GM23338 (cell line): ENCODE measurements at regions not wholly inside any gene's neighbourhood (a gene's known extent, or its start where the extent isn't known, plus 50 kb on each side); places are given as distances from the start of the nearest gene placed in this dataset.

Source experiments
- CREB1 ChIP-seq: fragments of 250-450 bp; sonication (Bioruptor Pico); IDR thresholded peaks from 2 replicates; pipeline ENCODE4 v1.5.0; 2020; ENCODE audit warnings: low read depth, mild to moderate bottlenecking, moderate library complexity
- EZH2 ChIP-seq: fragments of 200-600 bp; sonication (generic); IDR thresholded peaks from one replicate; pipeline ENCODE4 v1.8.0; 2017; ENCODE audit warnings: antibody characterized with exemption, mild to moderate bottlenecking, low read depth; ENCODE audit not compliant: unreplicated experiment
- EZH2phosphoT487 ChIP-seq: fragments of 200-600 bp; sonication (generic); IDR thresholded peaks from one replicate; pipeline ENCODE4 v1.8.1; 2018; ENCODE audit warnings: antibody characterized with exemption; ENCODE audit not compliant: unreplicated experiment
- JUNB ChIP-seq: IDR thresholded peaks from one replicate; pipeline ENCODE4 v1.6.1; 2016; ENCODE audit warnings: antibody characterized with exemption; ENCODE audit not compliant: unreplicated experiment
- NANOG ChIP-seq: IDR thresholded peaks from 2 replicates; pipeline ENCODE4 v1.6.1; 2016; ENCODE audit warnings: antibody characterized with exemption, borderline replicate concordance
- POLR2AphosphoS5 ChIP-seq: IDR thresholded peaks from 2 replicates; pipeline ENCODE4 v1.6.1; 2016; ENCODE audit warnings: antibody characterized with exemption, low read depth
- STAT1 ChIP-seq: IDR thresholded peaks from one replicate; pipeline ENCODE4 v1.6.1; 2016; ENCODE audit warnings: antibody characterized with exemption; ENCODE audit not compliant: unreplicated experiment
- ZNF114 ChIP-seq: fragments of 250-450 bp; sonication (Bioruptor Pico); IDR thresholded peaks from 2 replicates; pipeline ENCODE4 v1.5.0; 2020; ENCODE audit warnings: mild to moderate bottlenecking, moderate library complexity
- ZNF331 ChIP-seq: fragments of 250-450 bp; sonication (Bioruptor Pico); IDR thresholded peaks from 2 replicates; pipeline ENCODE4 v1.5.0; 2020; ENCODE audit warnings: low read depth, mild to moderate bottlenecking, moderate library complexity
- TF ChIP-seq, protein P1 (sequence below), 2 experiments: fragments of 200-600 bp in 1 of 2; sonication (generic) in 1 of 2; conservative IDR thresholded peaks; 2 replicates each; pipeline versions ENCODE4 v1.5.1 to v1.6.1; 2016 to 2017; ENCODE audit warnings: antibody characterized with exemption in 2 of 2, low read depth in 2 of 2, mild to moderate bottlenecking in 2 of 2, moderate library complexity in 1 of 2
- TF ChIP-seq, protein P2 (sequence below): IDR thresholded peaks from one replicate; pipeline ENCODE4 v1.6.1; 2018; ENCODE audit warnings: antibody characterized with exemption; ENCODE audit not compliant: unreplicated experiment
- TF ChIP-seq, protein P3 (sequence below): fragments of 250-450 bp; sonication (Bioruptor Pico); IDR thresholded peaks from 2 replicates; pipeline ENCODE4 v1.5.0; 2020; ENCODE audit warnings: mild to moderate bottlenecking, moderate library complexity

DNA sequence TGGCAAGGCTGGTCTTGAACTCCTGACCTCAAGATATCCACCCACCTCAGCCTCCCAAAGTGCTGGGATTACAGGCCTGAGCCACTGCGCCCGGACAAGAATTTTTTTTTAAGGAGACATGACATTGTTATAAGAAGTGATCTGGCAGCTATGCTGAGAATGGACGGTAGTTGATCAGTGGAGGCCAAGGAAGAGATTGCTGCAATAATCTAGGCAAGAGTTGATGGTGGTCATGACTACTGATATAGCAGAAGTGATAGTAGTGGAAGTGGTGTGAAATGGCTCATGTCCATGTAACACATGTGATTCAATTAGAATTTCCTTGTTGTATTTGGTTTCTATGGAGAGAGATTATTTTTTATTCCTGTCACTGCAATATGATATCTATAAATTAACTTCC lies 125.3 kb upstream of the CCN2 start:
- TF ChIP-seq, protein P1, sequence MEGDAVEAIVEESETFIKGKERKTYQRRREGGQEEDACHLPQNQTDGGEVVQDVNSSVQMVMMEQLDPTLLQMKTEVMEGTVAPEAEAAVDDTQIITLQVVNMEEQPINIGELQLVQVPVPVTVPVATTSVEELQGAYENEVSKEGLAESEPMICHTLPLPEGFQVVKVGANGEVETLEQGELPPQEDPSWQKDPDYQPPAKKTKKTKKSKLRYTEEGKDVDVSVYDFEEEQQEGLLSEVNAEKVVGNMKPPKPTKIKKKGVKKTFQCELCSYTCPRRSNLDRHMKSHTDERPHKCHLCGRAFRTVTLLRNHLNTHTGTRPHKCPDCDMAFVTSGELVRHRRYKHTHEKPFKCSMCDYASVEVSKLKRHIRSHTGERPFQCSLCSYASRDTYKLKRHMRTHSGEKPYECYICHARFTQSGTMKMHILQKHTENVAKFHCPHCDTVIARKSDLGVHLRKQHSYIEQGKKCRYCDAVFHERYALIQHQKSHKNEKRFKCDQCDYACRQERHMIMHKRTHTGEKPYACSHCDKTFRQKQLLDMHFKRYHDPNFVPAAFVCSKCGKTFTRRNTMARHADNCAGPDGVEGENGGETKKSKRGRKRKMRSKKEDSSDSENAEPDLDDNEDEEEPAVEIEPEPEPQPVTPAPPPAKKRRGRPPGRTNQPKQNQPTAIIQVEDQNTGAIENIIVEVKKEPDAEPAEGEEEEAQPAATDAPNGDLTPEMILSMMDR (conservative IDR thresholded peaks at IDR 0.05; ENCODE audit: low read depth in 2 of 2) = no peak
- TF ChIP-seq POLR2AphosphoS5 (no peak), EZH2phosphoT487 (no peak), STAT1 (no peak), EZH2 (no peak), ZNF331 (CRISPR knock-in tag) (no peak), CREB1 (CRISPR knock-in tag) (no peak), JUNB (no peak), ZNF114 (CRISPR knock-in tag) (no peak), NANOG (no peak)
- TF ChIP-seq, protein P2, sequence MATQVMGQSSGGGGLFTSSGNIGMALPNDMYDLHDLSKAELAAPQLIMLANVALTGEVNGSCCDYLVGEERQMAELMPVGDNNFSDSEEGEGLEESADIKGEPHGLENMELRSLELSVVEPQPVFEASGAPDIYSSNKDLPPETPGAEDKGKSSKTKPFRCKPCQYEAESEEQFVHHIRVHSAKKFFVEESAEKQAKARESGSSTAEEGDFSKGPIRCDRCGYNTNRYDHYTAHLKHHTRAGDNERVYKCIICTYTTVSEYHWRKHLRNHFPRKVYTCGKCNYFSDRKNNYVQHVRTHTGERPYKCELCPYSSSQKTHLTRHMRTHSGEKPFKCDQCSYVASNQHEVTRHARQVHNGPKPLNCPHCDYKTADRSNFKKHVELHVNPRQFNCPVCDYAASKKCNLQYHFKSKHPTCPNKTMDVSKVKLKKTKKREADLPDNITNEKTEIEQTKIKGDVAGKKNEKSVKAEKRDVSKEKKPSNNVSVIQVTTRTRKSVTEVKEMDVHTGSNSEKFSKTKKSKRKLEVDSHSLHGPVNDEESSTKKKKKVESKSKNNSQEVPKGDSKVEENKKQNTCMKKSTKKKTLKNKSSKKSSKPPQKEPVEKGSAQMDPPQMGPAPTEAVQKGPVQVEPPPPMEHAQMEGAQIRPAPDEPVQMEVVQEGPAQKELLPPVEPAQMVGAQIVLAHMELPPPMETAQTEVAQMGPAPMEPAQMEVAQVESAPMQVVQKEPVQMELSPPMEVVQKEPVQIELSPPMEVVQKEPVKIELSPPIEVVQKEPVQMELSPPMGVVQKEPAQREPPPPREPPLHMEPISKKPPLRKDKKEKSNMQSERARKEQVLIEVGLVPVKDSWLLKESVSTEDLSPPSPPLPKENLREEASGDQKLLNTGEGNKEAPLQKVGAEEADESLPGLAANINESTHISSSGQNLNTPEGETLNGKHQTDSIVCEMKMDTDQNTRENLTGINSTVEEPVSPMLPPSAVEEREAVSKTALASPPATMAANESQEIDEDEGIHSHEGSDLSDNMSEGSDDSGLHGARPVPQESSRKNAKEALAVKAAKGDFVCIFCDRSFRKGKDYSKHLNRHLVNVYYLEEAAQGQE = no peak
- TF ChIP-seq, protein P3, sequence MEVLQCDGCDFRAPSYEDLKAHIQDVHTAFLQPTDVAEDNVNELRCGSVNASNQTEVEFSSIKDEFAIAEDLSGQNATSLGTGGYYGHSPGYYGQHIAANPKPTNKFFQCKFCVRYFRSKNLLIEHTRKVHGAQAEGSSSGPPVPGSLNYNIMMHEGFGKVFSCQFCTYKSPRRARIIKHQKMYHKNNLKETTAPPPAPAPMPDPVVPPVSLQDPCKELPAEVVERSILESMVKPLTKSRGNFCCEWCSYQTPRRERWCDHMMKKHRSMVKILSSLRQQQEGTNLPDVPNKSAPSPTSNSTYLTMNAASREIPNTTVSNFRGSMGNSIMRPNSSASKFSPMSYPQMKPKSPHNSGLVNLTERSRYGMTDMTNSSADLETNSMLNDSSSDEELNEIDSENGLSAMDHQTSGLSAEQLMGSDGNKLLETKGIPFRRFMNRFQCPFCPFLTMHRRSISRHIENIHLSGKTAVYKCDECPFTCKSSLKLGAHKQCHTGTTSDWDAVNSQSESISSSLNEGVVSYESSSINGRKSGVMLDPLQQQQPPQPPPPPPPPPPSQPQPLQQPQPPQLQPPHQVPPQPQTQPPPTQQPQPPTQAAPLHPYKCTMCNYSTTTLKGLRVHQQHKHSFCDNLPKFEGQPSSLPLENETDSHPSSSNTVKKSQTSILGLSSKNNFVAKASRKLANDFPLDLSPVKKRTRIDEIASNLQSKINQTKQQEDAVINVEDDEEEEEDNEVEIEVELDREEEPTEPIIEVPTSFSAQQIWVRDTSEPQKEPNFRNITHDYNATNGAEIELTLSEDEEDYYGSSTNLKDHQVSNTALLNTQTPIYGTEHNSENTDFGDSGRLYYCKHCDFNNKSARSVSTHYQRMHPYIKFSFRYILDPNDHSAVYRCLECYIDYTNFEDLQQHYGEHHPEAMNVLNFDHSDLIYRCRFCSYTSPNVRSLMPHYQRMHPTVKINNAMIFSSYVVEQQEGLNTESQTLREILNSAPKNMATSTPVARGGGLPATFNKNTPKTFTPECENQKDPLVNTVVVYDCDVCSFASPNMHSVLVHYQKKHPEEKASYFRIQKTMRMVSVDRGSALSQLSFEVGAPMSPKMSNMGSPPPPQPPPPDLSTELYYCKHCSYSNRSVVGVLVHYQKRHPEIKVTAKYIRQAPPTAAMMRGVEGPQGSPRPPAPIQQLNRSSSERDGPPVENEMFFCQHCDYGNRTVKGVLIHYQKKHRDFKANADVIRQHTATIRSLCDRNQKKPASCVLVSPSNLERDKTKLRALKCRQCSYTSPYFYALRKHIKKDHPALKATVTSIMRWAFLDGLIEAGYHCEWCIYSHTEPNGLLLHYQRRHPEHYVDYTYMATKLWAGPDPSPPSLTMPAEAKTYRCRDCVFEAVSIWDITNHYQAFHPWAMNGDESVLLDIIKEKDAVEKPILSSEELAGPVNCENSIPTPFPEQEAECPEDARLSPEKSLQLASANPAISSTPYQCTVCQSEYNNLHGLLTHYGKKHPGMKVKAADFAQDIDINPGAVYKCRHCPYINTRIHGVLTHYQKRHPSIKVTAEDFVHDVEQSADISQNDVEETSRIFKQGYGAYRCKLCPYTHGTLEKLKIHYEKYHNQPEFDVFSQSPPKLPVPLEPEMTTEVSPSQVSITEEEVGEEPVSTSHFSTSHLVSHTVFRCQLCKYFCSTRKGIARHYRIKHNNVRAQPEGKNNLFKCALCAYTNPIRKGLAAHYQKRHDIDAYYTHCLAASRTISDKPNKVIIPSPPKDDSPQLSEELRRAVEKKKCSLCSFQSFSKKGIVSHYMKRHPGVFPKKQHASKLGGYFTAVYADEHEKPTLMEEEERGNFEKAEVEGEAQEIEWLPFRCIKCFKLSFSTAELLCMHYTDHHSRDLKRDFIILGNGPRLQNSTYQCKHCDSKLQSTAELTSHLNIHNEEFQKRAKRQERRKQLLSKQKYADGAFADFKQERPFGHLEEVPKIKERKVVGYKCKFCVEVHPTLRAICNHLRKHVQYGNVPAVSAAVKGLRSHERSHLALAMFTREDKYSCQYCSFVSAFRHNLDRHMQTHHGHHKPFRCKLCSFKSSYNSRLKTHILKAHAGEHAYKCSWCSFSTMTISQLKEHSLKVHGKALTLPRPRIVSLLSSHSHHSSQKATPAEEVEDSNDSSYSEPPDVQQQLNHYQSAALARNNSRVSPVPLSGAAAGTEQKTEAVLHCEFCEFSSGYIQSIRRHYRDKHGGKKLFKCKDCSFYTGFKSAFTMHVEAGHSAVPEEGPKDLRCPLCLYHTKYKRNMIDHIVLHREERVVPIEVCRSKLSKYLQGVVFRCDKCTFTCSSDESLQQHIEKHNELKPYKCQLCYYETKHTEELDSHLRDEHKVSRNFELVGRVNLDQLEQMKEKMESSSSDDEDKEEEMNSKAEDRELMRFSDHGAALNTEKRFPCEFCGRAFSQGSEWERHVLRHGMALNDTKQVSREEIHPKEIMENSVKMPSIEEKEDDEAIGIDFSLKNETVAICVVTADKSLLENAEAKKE (CRISPR knock-in tag) = no peak
